ENCODE measurements at regions not wholly inside any gene's neighbourhood (a gene's known extent, or its start where the extent isn't known, plus 50 kb on each side); places are given as distances from the start of the nearest gene placed in this dataset.
"Not testable (repeated sequence)": the region's sequence is repeated elsewhere in the genome, so short reads cannot be mapped to it uniquely, and the experiment has no call there.

- not testable (repeated sequence) for TF ChIP-seq PATZ1 (tag by site-specific recombination; IDR thresholded peaks at IDR 0.05); ZBTB7A (tag by site-specific recombination; IDR thresholded peaks at IDR 0.05; ENCODE audit: low read depth); ZNF704 (tag by site-specific recombination; IDR thresholded peaks at IDR 0.05); CTCF (tag by site-specific recombination; IDR thresholded peaks at IDR 0.05); ZNF292 (tag by site-specific recombination; IDR thresholded peaks at IDR 0.05; ENCODE audit: borderline replicate concordance, low read depth); ZNF473 (tag by site-specific recombination; IDR thresholded peaks at IDR 0.05)
These were observed 794.1 kb downstream of the SPATA31A7 start for GRCh38 chr9:61983954-61984353.

Measured in HEK293 (cell line).